Transverse colon (tissue), 4 donors: ENCODE measurements at regions not wholly inside any gene's neighbourhood (a gene's known extent, or its start where the extent isn't known, plus 50 kb on each side); places are given as distances from the start of the nearest gene placed in this dataset.

ENCODE experiments used
- DNase-seq: peaks from one replicate; pipeline ENCODE4 v3.0.0-alpha.2; 2019
- H3K27ac ChIP-seq, 4 donors: fragments of 200-600 bp; sonication (generic); 2 replicates each; pipeline ENCODE4 v1.5.1; 2016 to 2018; ENCODE audit warnings: inconsistent platforms in 4 of 4
- H3K27me3 ChIP-seq: fragments of 200-600 bp; sonication (generic); 2 replicates; pipeline ENCODE4 v1.5.1; 2017; ENCODE audit warnings: inconsistent platforms
- H3K36me3 ChIP-seq, 4 donors: fragments of 200-600 bp; sonication (generic); 2 replicates each; pipeline ENCODE4 v1.5.1; 2017 to 2019; ENCODE audit warnings: inconsistent platforms in 4 of 4
- H3K4me1 ChIP-seq, 4 donors: fragments of 200-600 bp; sonication (generic); 2 replicates each; pipeline ENCODE4 v1.5.1; 2017 to 2020; ENCODE audit warnings: inconsistent platforms in 4 of 4
- H3K4me3 ChIP-seq, 4 donors: fragments of 200-600 bp; sonication (generic); 1 replicate in 1 of 4; 2 replicates in 3 of 4; pipeline versions ENCODE4 v1.5.1 to v1.6.1; 2017 to 2019; ENCODE audit warnings: inconsistent platforms in 4 of 4
- H3K9me3 ChIP-seq, 2 donors: fragments of 200-600 bp; sonication (generic); 2 replicates each; pipeline ENCODE4 v1.5.1; 2017 to 2019; ENCODE audit warnings: inconsistent platforms in 2 of 2
- CTCF ChIP-seq, 5 experiments: fragments of 200-600 bp in 3 of 5; fragments of 450-650 bp in 2 of 5; sonication (generic) in 3 of 5; IDR thresholded peaks; 1 replicate in 2 of 5; 2 replicates in 3 of 5; pipeline ENCODE4 v1.5.1; 2016 to 2017; ENCODE audit warnings: antibody characterized with exemption in 5 of 5, inconsistent platforms in 3 of 5, mild to moderate bottlenecking in 2 of 5, moderate library complexity in 1 of 5
- EP300 ChIP-seq: sonication (generic); formaldehyde crosslinking; IDR thresholded peaks from one replicate; pipeline ENCODE4 v1.6.1; 2017; ENCODE audit warnings: antibody characterized with exemption, low read depth
- POLR2A ChIP-seq: fragments of 450-650 bp; IDR thresholded peaks from one replicate; pipeline ENCODE4 v1.6.1; 2016; ENCODE audit warnings: antibody characterized with exemption, mild to moderate bottlenecking, moderate library complexity
- POLR2AphosphoS5 ChIP-seq, 3 donors: sonication (generic); formaldehyde crosslinking; IDR thresholded peaks; one replicate each; pipeline ENCODE4 v1.6.1; 2016; ENCODE audit warnings: antibody characterized with exemption in 3 of 3
- WGBS, 2 donors: methylation state at CpG; one replicate each; pipeline ENCODE4 v1.1.5; 2018; ENCODE audit warnings: low coverage in 1 of 2; 5-methylcytosine and 5-hydroxymethylcytosine counted together
- in situ Hi-C, 4 donors: fragments of 200-750 bp; cut with MboI; loops; one replicate each; pipeline versions ENCODE4 v1.15.0 to v1.15.1; 2017; ENCODE audit warnings: low sequenced_read_pairs in 3 of 4, low pct_ligation_motif_present in 1 of 4, low pct_unique_long_range_greater_than_20kb in 1 of 4
- intact Hi-C: fragments of 100-400 bp; cut with DNase I; formaldehyde crosslinking; loops from one replicate; pipeline ENCODE4 v1.15.1; 2023; ENCODE audit warnings: low total_unique reads

DNA sequence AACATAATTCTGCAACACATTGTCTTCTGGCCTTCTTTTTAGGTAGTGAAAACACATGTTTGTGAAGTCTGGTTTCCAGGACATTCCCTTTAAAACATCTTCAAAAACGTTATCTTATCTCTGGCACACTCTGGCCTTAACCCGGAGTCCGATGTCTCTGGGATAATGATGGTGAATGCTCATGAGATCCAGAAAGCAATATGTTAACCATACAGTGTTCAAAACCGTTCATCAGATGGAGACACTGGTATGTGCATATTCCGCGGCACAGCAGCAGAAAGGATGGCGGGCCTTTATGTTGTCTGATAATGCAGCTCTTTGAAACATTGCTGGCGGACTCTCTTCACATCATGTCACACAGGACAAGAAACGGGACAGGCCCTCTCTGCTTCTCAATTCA, 605.2 kb downstream of the CCDC171 start:
- no peak overlapping the region for H3K27ac ChIP-seq
- 83 to 87% methylated on average over 8 to 9 of the region's 9 CpGs for WGBS, 2 donors
- no peaks in the 10 kb centered on the region for H3K36me3 ChIP-seq
- TF ChIP-seq CTCF (IDR thresholded peaks at IDR 0.05) (no peak), POLR2A (no peak), EP300 (no peak), POLR2AphosphoS5 (IDR thresholded peaks at IDR 0.05) (no peak)
- H3K9me3 ChIP-seq = no peaks in the 10 kb centered on the region
- in situ Hi-C loops = no loop called here
- DNase-seq = no peak
- intact Hi-C loops = no loop called here
- H3K4me3 ChIP-seq = no peak overlapping the region
- H3K4me1 ChIP-seq = peaks cover 0 to 4% (median 0%) of the 10 kb centered on the region in 4 donors
- no peaks in the 10 kb centered on the region for H3K27me3 ChIP-seq

- in situ Hi-C loops = no loop called here
- intact Hi-C loops = loop anchor here (10.0 kb wide), 1 partner anchor 1323 kb away; no protein-coding TSS in a partner anchor
- H3K9me3 ChIP-seq = no peaks in the 10 kb centered on the region
- H3K27ac ChIP-seq = no peak overlapping the region
- 90 to 94% methylated on average over 4 to 6 of the region's 6 CpGs for whole genome bisulfite sequencing, 2 donors
- no peak for DNase-seq
- TF ChIP-seq POLR2AphosphoS5 (IDR thresholded peaks at IDR 0.05) = no peak
- no peak for TF ChIP-seq EP300
- TF ChIP-seq POLR2A = no peak
- TF ChIP-seq CTCF (IDR thresholded peaks at IDR 0.05) = no peak
- no peak overlapping the region for H3K4me3 ChIP-seq
- H3K36me3 ChIP-seq = no peaks in the 10 kb centered on the region
- H3K27me3 ChIP-seq = no peaks in the 10 kb centered on the region
- no peaks in the 10 kb centered on the region for H3K4me1 ChIP-seq
These were observed 608.6 kb downstream of the CCDC171 start for GRCh38 chr9:16161483-16161882.

GRCh38 chr9:16170119-16170518, 617.3 kb downstream of the CCDC171 start:
- 80 to 84% methylated on average over 3 of the region's 3 CpGs for WGBS, 2 donors
- intact Hi-C loops = no loop called here
- TF ChIP-seq CTCF (IDR thresholded peaks at IDR 0.05) (no peak), POLR2A (no peak), EP300 (no peak), POLR2AphosphoS5 (IDR thresholded peaks at IDR 0.05) (no peak)

GRCh38 chr9:16171911-16172310, 619.1 kb downstream of the CCDC171 start:
- Histone ChIP-seq H3K27me3 (no peaks in the 10 kb centered on the region), H3K9me3 (no peaks in the 10 kb centered on the region), H3K27ac (no peak overlapping the region), H3K4me1 (no peaks in the 10 kb centered on the region), H3K4me3 (no peak overlapping the region), H3K36me3 (no peaks in the 10 kb centered on the region)
- TF ChIP-seq POLR2AphosphoS5 (IDR thresholded peaks at IDR 0.05) = no peak
- no peak for TF ChIP-seq CTCF (IDR thresholded peaks at IDR 0.05)
- TF ChIP-seq POLR2A = no peak
- TF ChIP-seq EP300 = no peak
- WGBS, 2 donors = 40 to 61% methylated on average over 1 to 6 of the region's 6 CpGs
- no peak for DNase-seq
- intact Hi-C loops (no loop called here), in situ Hi-C loops (no loop called here)

More at GRCh38 chr9:16170119-16170518, 617.3 kb downstream of the CCDC171 start:
- H3K27ac ChIP-seq = no peak overlapping the region
- H3K9me3 ChIP-seq = no peaks in the 10 kb centered on the region
- H3K4me1 ChIP-seq = no peaks in the 10 kb centered on the region
- no peak overlapping the region for H3K4me3 ChIP-seq
- in situ Hi-C loops = no loop called here
- no peaks in the 10 kb centered on the region for H3K27me3 ChIP-seq
- no peaks in the 10 kb centered on the region for H3K36me3 ChIP-seq
- DNase-seq = no peak
